ENCODE measurements at regions not wholly inside any gene's neighbourhood (a gene's known extent, or its start where the extent isn't known, plus 50 kb on each side); places are given as distances from the start of the nearest gene placed in this dataset.
A peak's percentile ranks its signal among the peaks of the same experiment; 100 is the strongest.

- peak; percentile 42 for DNase-seq
These were observed 65.4 kb downstream of the ATXN7L3B start for GRCh38 chr12:74602881-74603672.

GRCh38 chr12:74608231-74608775, 70.7 kb downstream of the ATXN7L3B start:
- Histone ChIP-seq H3K9me2 (replicated peaks; ENCODE audit: low read length) (no peaks in the 10 kb centered on the region), H3K4me3 (ENCODE audit: low read length) (no peak overlapping the region), H3K27me3 (ENCODE audit: low read length) (no peaks in the 10 kb centered on the region), H3K4me1 (ENCODE audit: insufficient read depth, low read length) (no peaks in the 10 kb centered on the region), H3K36me3 (ENCODE audit: low read depth, low read length) (no peaks in the 10 kb centered on the region), H3K27ac (ENCODE audit: low read length) (no peak overlapping the region), H3F3A (ENCODE audit: low read length, unreplicated experiment) (no peaks in the 10 kb centered on the region), H3K79me2 (ENCODE audit: low read length) (no peaks in the 10 kb centered on the region), H4K20me1 (ENCODE audit: low read length) (no peaks in the 10 kb centered on the region), H3K9ac (ENCODE audit: low read length) (no peak overlapping the region), H3K9me3 (ENCODE audit: low read length) (no peaks in the 10 kb centered on the region), H2AFZ (ENCODE audit: low read length) (no peak overlapping the region), H3K4me2 (ENCODE audit: low read length) (no peak overlapping the region)
- ChIA-PET POLR2A (ENCODE audit: unreplicated experiment) (interaction anchor here (0.5 kb wide), 1 partner anchor 717 kb away, joined by 4 read pairs; no protein-coding TSS in a partner anchor), CTCF (no interaction called here)
- intact Hi-C loops (cut with micrococcal nuclease), result no loop called here
- DNase-seq (no peak), ATAC-seq (no peak)
- BruUV-seq (replicated peaks), result no TSS peak
- TF ChIP-seq CTCF (conservative IDR thresholded peaks at IDR 0.05; ENCODE audit: low read depth, low read length), result no peak
- TF ChIP-seq EZH2phosphoT487 (IDR thresholded peaks at IDR 0.05; ENCODE audit: borderline replicate concordance, low read length), result no peak

More at GRCh38 chr12:74602881-74603672, 65.4 kb downstream of the ATXN7L3B start:
- no TSS peak for BruUV-seq (replicated peaks)
- TF ChIP-seq EZH2phosphoT487 (IDR thresholded peaks at IDR 0.05; ENCODE audit: borderline replicate concordance, low read length), result no peak
- no peak for TF ChIP-seq CTCF (conservative IDR thresholded peaks at IDR 0.05; ENCODE audit: low read depth, low read length)
- TF ChIP-seq EZH2 (IDR thresholded peaks at IDR 0.05; ENCODE audit: low read length, unreplicated experiment), result no peak
- intact Hi-C loops (cut with micrococcal nuclease), result loop anchor here (5.0 kb wide), 1 partner anchor 61 kb away; no protein-coding TSS in a partner anchor
- no peaks in the 10 kb centered on the region for H3K9me3 ChIP-seq (ENCODE audit: low read length)
- H2AFZ ChIP-seq (ENCODE audit: low read length), result no peak overlapping the region
- H3K9ac ChIP-seq (ENCODE audit: low read length), result no peak overlapping the region
- ATAC-seq, result peak; percentile 77
- 0 out of 2 replicates have a peak overlapping the region, but pooled peaks have one; percentile 6 for H3K27ac ChIP-seq (ENCODE audit: low read length)
- H4K20me1 ChIP-seq (ENCODE audit: low read length), result no peaks in the 10 kb centered on the region
- no peak overlapping the region for H3K4me3 ChIP-seq (ENCODE audit: low read length)
- ChIA-PET CTCF (no interaction called here), POLR2A (ENCODE audit: unreplicated experiment) (no interaction called here)
- no peaks in the 10 kb centered on the region for H3F3A ChIP-seq (ENCODE audit: low read length, unreplicated experiment)
- H3K9me2 ChIP-seq (replicated peaks; ENCODE audit: low read length), result no peaks in the 10 kb centered on the region
- H3K79me2 ChIP-seq (ENCODE audit: low read length), result no peaks in the 10 kb centered on the region
- H3K27me3 ChIP-seq (ENCODE audit: low read length), result no peaks in the 10 kb centered on the region
- 0 out of 2 replicates have a peak overlapping the region, but pooled peaks have one; percentile 4 for H3K4me2 ChIP-seq (ENCODE audit: low read length)
- peaks cover 5% of the 10 kb centered on the region; the same call in 1 of the 2 replicates for H3K4me1 ChIP-seq (ENCODE audit: insufficient read depth, low read length)
- no peaks in the 10 kb centered on the region for H3K36me3 ChIP-seq (ENCODE audit: low read depth, low read length)

- Histone ChIP-seq H3K9me2 (replicated peaks; ENCODE audit: low read length) (no peaks in the 10 kb centered on the region), H3K4me2 (ENCODE audit: low read length) (no peak overlapping the region), H3K79me2 (ENCODE audit: low read length) (no peaks in the 10 kb centered on the region), H2AFZ (ENCODE audit: low read length) (no peak overlapping the region), H3K36me3 (ENCODE audit: low read depth, low read length) (no peaks in the 10 kb centered on the region), H3F3A (ENCODE audit: low read length, unreplicated experiment) (no peaks in the 10 kb centered on the region), H3K27me3 (ENCODE audit: low read length) (no peaks in the 10 kb centered on the region), H3K4me3 (ENCODE audit: low read length) (no peak overlapping the region), H3K4me1 (ENCODE audit: insufficient read depth, low read length) (no peaks in the 10 kb centered on the region), H4K20me1 (ENCODE audit: low read length) (no peaks in the 10 kb centered on the region), H3K27ac (ENCODE audit: low read length) (no peak overlapping the region), H3K9ac (ENCODE audit: low read length) (no peak overlapping the region), H3K9me3 (ENCODE audit: low read length) (no peaks in the 10 kb centered on the region)
- DNase-seq, result no peak
- ATAC-seq, result no peak
- POLR2A ChIA-PET (ENCODE audit: unreplicated experiment), result no interaction called here
- CTCF ChIA-PET, result no interaction called here
- BruUV-seq (replicated peaks), result no TSS peak
- intact Hi-C loops (cut with micrococcal nuclease), result no loop called here
- TF ChIP-seq CTCF (conservative IDR thresholded peaks at IDR 0.05; ENCODE audit: low read depth, low read length) (no peak), EZH2 (IDR thresholded peaks at IDR 0.05; ENCODE audit: low read length, unreplicated experiment) (no peak), EZH2phosphoT487 (IDR thresholded peaks at IDR 0.05; ENCODE audit: borderline replicate concordance, low read length) (no peak)
These were observed 73.1 kb downstream of the ATXN7L3B start for GRCh38 chr12:74610711-74611110.

All from PC-3 (cell line).